GM18868 (cell line): ENCODE measurements at regions not wholly inside any gene's neighbourhood (a gene's known extent, or its start where the extent isn't known, plus 50 kb on each side); places are given as distances from the start of the nearest gene placed in this dataset.

Experiments
- ATAC-seq: cut with Tn5 transposase; IDR thresholded peaks from one replicate; pipeline ENCODE4 v1.9.1; 2021; ENCODE audit warnings: mild to moderate bottlenecking, moderate library complexity; ENCODE audit not compliant: unreplicated experiment

- no peak for ATAC-seq
Measured at GRCh38 chr2:66691031-66691965, 256.4 kb downstream of the MEIS1 start.

- ATAC-seq = no peak
Measured at GRCh38 chr2:66692521-66693054, 257.7 kb downstream of the MEIS1 start.

- ATAC-seq = no peak
Measured at GRCh38 chr2:66693076-66693965, 258.4 kb downstream of the MEIS1 start.

- no peak for ATAC-seq
Measured at GRCh38 chr2:66694087-66694860, 259.3 kb downstream of the MEIS1 start.

- ATAC-seq = no peak
Measured at GRCh38 chr2:66695226-66695735, 260.4 kb downstream of the MEIS1 start.

GRCh38 chr2:66696374-66696773 lies 261.4 kb downstream of the MEIS1 start:
- no peak for ATAC-seq

GRCh38 chr2:66696886-66697285 lies 262.0 kb downstream of the MEIS1 start:
- no peak for ATAC-seq

- ATAC-seq = no peak
Measured at GRCh38 chr2:66697366-66697765, 262.4 kb downstream of the MEIS1 start.

- ATAC-seq = no peak
Measured at GRCh38 chr2:66698091-66698490, 263.2 kb downstream of the MEIS1 start.

GRCh38 chr2:66698576-66699239 lies 263.8 kb downstream of the MEIS1 start:
- ATAC-seq = no peak

- ATAC-seq = no peak
Measured at GRCh38 chr2:66699416-66699792, 264.5 kb downstream of the MEIS1 start.

- no peak for ATAC-seq
Measured at GRCh38 chr2:66699793-66700676, 265.1 kb downstream of the MEIS1 start.

- no peak for ATAC-seq
Measured at GRCh38 chr2:66700677-66701066, 265.7 kb downstream of the MEIS1 start.

GRCh38 chr2:66701251-66701650 lies 266.3 kb downstream of the MEIS1 start:
- ATAC-seq = no peak

GRCh38 chr2:66701656-66702055 lies 266.7 kb downstream of the MEIS1 start:
- no peak for ATAC-seq

- no peak for ATAC-seq
Measured at GRCh38 chr2:66702301-66702700, 267.4 kb downstream of the MEIS1 start.

- ATAC-seq = no peak
Measured at GRCh38 chr2:66704786-66705185, 269.9 kb downstream of the MEIS1 start.

GRCh38 chr2:66714610-66715009 lies 279.7 kb downstream of the MEIS1 start:
- ATAC-seq = no peak
